Heart left ventricle (tissue), 16 donors: ENCODE measurements at regions not wholly inside any gene's neighbourhood (a gene's known extent, or its start where the extent isn't known, plus 50 kb on each side); places are given as distances from the start of the nearest gene placed in this dataset.
"Not testable (repeated sequence)": the region's sequence is repeated elsewhere in the genome, so short reads cannot be mapped to it uniquely, and the experiment has no call there.

Source experiments
- ATAC-seq, 4 donors: fragments of 200-7000 bp; cut with Tn5 transposase; one replicate each; pipeline ENCODE4 v1.9.1; 2020 to 2022; ENCODE audit warnings: moderate library complexity in 4 of 4, mild to moderate bottlenecking in 3 of 4, moderate number of reproducible peaks in 1 of 4
- DNase-seq, 5 donors: peaks; one replicate each; pipeline ENCODE4 v3.0.0-alpha.2; 2020
- H3K27ac ChIP-seq, 12 donors: fragments of 200-600 bp; sonication (generic) in 4 of 12; one replicate each; pipeline versions ENCODE4 v1.5.0 to v1.8.0; 2016 to 2022; ENCODE audit warnings: mild to moderate bottlenecking in 2 of 12
- H3K27me3 ChIP-seq, 9 donors: fragments of 200-600 bp; sonication (generic) in 2 of 9; one replicate each; pipeline versions ENCODE4 v1.5.1 to v1.8.0; 2016 to 2022; ENCODE audit warnings: mild to moderate bottlenecking in 3 of 9
- H3K36me3 ChIP-seq, 9 donors: fragments of 200-600 bp; sonication (generic) in 2 of 9; one replicate each; pipeline versions ENCODE4 v1.5.0 to v1.8.0; 2018 to 2022; ENCODE audit warnings: mild to moderate bottlenecking in 2 of 9
- H3K4me1 ChIP-seq, 12 donors: fragments of 200-600 bp; sonication (generic) in 4 of 12; one replicate each; pipeline versions ENCODE4 v1.5.0 to v1.8.0; 2016 to 2022; ENCODE audit warnings: mild to moderate bottlenecking in 3 of 12
- H3K4me3 ChIP-seq, 12 donors: fragments of 200-600 bp; sonication (generic) in 4 of 12; one replicate each; pipeline versions ENCODE4 v1.5.0 to v1.8.0; 2017 to 2022; ENCODE audit warnings: mild to moderate bottlenecking in 9 of 12, moderate library complexity in 4 of 12
- H3K9me3 ChIP-seq, 12 donors: fragments of 200-600 bp; sonication (generic) in 4 of 12; one replicate each; pipeline versions ENCODE4 v1.5.0 to v1.8.0; 2016 to 2022; ENCODE audit warnings: mild to moderate bottlenecking in 1 of 12
- CTCF ChIP-seq, 12 donors: fragments of 200-600 bp; sonication (generic) in 4 of 12; IDR thresholded peaks; one replicate each; pipeline versions ENCODE4 v1.5.0 to v1.8.0; 2018 to 2022; ENCODE audit warnings: antibody characterized with exemption in 12 of 12, mild to moderate bottlenecking in 5 of 12
- POLR2A ChIP-seq, 2 donors: fragments of 450-650 bp; IDR thresholded peaks; one replicate each; pipeline ENCODE4 v1.6.1; 2017; ENCODE audit warnings: antibody characterized with exemption in 2 of 2, mild to moderate bottlenecking in 2 of 2, moderate library complexity in 2 of 2
- WGBS, 4 donors: extraction: QIAGEN DNeasy Blood & Tissue Kit in 2 of 4; methylation state at CpG; one replicate each; pipeline versions ENCODE4 v1.1.5 to v1.1.7; 2013 to 2018; 5-methylcytosine and 5-hydroxymethylcytosine counted together
- intact Hi-C, 10 donors: fragments of 100-400 bp; cut with DNase I; formaldehyde crosslinking; loops; one replicate each; pipeline versions ENCODE4 v1.11.1 to v1.14.2; 2022
- donor health status: ischemic (EF 13 %, LVEDD 7.1; RV severe dilation, severe dysfunction).
- donor health status: healthy with polysubstance abuse.
- donor health status: DM: no; HTN: yes; CAD: no.
- donor health status: DM: no; HTN: no; CAD: no.
- donor health status: ischemic (EF 25% LVEDD 6.9; RV normal size, moderate dysfunction).
- donor health status: ischemic (EF 25% LVEDD 5.7; RV mildly dilated, moderate dysfunction).
- donor health status: healthy.
- donor health status: DM: yes; HTN: yes; CAD: no.
- donor health status: ischemic (EF 35%, LVEDD 5.7; RV mildly dilated, moderate dysfunction).
- donor health status: nonischemic (EF 11% LVEDD 7.7; RV severe dilation, severe dysfunction).
- donor health status: DM: yes; HTN: yes; CAD: no.
- donor health status: PGD.
- donor health status: ischemic (EF 29% LVEDD 5.4; RV normal size, mild dysfunction).
- donor health status: nonischemic (EF 23%, LVEDD 6.1; RV moderate dilation, normal function).

DNA sequence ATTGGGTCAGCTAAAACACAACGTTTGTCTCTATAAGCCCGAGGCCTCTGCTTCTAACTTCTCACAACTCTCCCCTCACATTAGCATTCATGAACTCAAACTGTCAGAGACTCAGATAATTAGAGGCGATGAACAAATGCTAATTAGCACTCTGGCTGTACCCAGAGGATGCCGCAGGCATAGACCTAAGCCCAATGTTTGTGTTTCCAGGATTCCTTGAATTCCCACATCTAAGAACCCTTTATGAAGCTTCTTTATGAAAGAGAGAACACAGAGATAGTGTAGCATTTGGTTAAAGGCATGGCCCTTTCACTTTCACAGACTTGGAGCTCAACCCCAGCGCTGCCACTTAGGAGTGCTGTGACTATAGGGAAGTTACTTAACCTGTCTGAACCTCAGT, 512.2 kb downstream of the GRIN2A start:
- ATAC-seq (no peak), DNase-seq (no peak)
- H3K4me1 ChIP-seq = no peaks in the 10 kb centered on the region
- H3K4me3 ChIP-seq = no peak overlapping the region
- H3K27ac ChIP-seq = no peak overlapping the region
- peaks cover 0 to 4% (median 0%) of the 10 kb centered on the region in 9 donors for H3K27me3 ChIP-seq
- TF ChIP-seq POLR2A (IDR thresholded peaks at IDR 0.05) (no peak), CTCF (IDR thresholded peaks at IDR 0.05) (no peak)
- intact Hi-C loops = no loop called here
- 35 to 43% (median 39%) methylated on average over 5 of the region's 5 CpGs for WGBS, 4 donors
- no peaks in the 10 kb centered on the region for H3K36me3 ChIP-seq
- no peaks in the 10 kb centered on the region for H3K9me3 ChIP-seq

GRCh38 chr16:9670616-9671015, 511.6 kb downstream of the GRIN2A start:
- WGBS, 4 donors = 68 to 74% (median 71%) methylated on average over 5 of the region's 5 CpGs
- intact Hi-C loops, H3K27ac ChIP-seq, H3K36me3 ChIP-seq, H3K4me3 ChIP-seq, H3K27me3 ChIP-seq, DNase-seq, ATAC-seq, H3K9me3 ChIP-seq, H3K4me1 ChIP-seq: not testable (repeated sequence)

- DNase-seq, ATAC-seq, H3K9me3 ChIP-seq, H3K36me3 ChIP-seq, intact Hi-C loops, H3K4me1 ChIP-seq, H3K4me3 ChIP-seq, H3K27ac ChIP-seq: not testable (repeated sequence)
- peaks cover 0 to 10% (median 0%) of the 10 kb centered on the region in 9 donors for H3K27me3 ChIP-seq
- WGBS, 4 donors = 71 to 90% (median 82%) methylated on average over 6 to 12 of the region's 12 CpGs
Measured at GRCh38 chr16:9676560-9677300, 505.5 kb downstream of the GRIN2A start.

GRCh38 chr16:9677301-9677653, 505.0 kb downstream of the GRIN2A start:
- Histone ChIP-seq H3K36me3 (no peaks in the 10 kb centered on the region), H3K27me3 (peaks cover 0 to 10% (median 0%) of the 10 kb centered on the region in 9 donors), H3K4me3 (no peak overlapping the region), H3K4me1 (no peaks in the 10 kb centered on the region), H3K27ac (no peak overlapping the region), H3K9me3 (no peaks in the 10 kb centered on the region)
- TF ChIP-seq CTCF (IDR thresholded peaks at IDR 0.05) (no peak), POLR2A (IDR thresholded peaks at IDR 0.05) (no peak)
- no peak for ATAC-seq
- WGBS, 4 donors = 58 to 78% (median 63%) methylated on average over 3 of the region's 3 CpGs
- intact Hi-C loops = no loop called here
- no peak for DNase-seq

- Histone ChIP-seq H3K27ac (no peak overlapping the region), H3K27me3 (peaks cover 0 to 10% (median 0%) of the 10 kb centered on the region in 9 donors), H3K4me3 (no peak overlapping the region), H3K36me3 (no peaks in the 10 kb centered on the region), H3K4me1 (no peaks in the 10 kb centered on the region), H3K9me3 (peaks cover 0 to 15% (median 9%) of the 10 kb centered on the region in 12 donors)
- ATAC-seq (no peak), DNase-seq (no peak)
- 34 to 42% (median 39%) methylated on average over 11 of the region's 11 CpGs for WGBS, 4 donors
- intact Hi-C loops = no loop called here
- no peak for TF ChIP-seq CTCF (IDR thresholded peaks at IDR 0.05)
- no peak for TF ChIP-seq POLR2A (IDR thresholded peaks at IDR 0.05)
Measured at GRCh38 chr16:9679213-9679767, 502.9 kb downstream of the GRIN2A start.
